Esophagus muscularis mucosa (tissue), 4 donors: ENCODE measurements at regions not wholly inside any gene's neighbourhood (a gene's known extent, or its start where the extent isn't known, plus 50 kb on each side); places are given as distances from the start of the nearest gene placed in this dataset.

Experiments
- DNase-seq: peaks from one replicate; pipeline ENCODE4 v3.0.0-alpha.2; 2017; ENCODE audit errors: extremely low spot score
- H3K27ac ChIP-seq, 4 donors: fragments of 200-600 bp; sonication (generic); replicated peaks in 1 of 4; 1 replicate in 3 of 4; 2 replicates in 1 of 4; pipeline ENCODE4 v1.5.1; 2016 to 2019; ENCODE audit warnings: mild to moderate bottlenecking in 1 of 4
- H3K27me3 ChIP-seq, 4 donors: fragments of 200-600 bp; sonication (generic); one replicate each; pipeline versions ENCODE4 v1.5.1 to v1.6.0; 2016 to 2019
- H3K36me3 ChIP-seq, 4 donors: fragments of 200-600 bp; sonication (generic); one replicate each; pipeline ENCODE4 v1.5.1; 2016 to 2019
- H3K4me1 ChIP-seq, 4 donors: fragments of 200-600 bp; sonication (generic); one replicate each; pipeline ENCODE4 v1.5.1; 2016 to 2019
- H3K4me3 ChIP-seq, 4 donors: fragments of 200-600 bp; sonication (generic); 1 replicate in 2 of 4; 2 replicates in 2 of 4; pipeline ENCODE4 v1.5.1; 2016 to 2019; ENCODE audit warnings: mild to moderate bottlenecking in 4 of 4, moderate library complexity in 1 of 4
- H3K9me3 ChIP-seq, 4 donors: fragments of 200-600 bp; sonication (generic); 1 replicate in 3 of 4; 2 replicates in 1 of 4; pipeline ENCODE4 v1.5.1; 2016 to 2019
- EP300 ChIP-seq: sonication (generic); formaldehyde crosslinking; IDR thresholded peaks from one replicate; pipeline ENCODE4 v1.6.1; 2017; ENCODE audit warnings: antibody characterized with exemption
- POLR2A ChIP-seq: fragments of 450-650 bp; IDR thresholded peaks from one replicate; pipeline ENCODE4 v1.6.1; 2017; ENCODE audit warnings: antibody characterized with exemption, moderate library complexity, mild to moderate bottlenecking, low read depth
- POLR2AphosphoS5 ChIP-seq, 2 donors: sonication (generic); formaldehyde crosslinking; IDR thresholded peaks; one replicate each; pipeline ENCODE4 v1.6.1; 2017; ENCODE audit warnings: antibody characterized with exemption in 2 of 2
- WGBS: methylation state at CpG from one replicate; pipeline ENCODE4 v1.1.5; 2018; 5-methylcytosine and 5-hydroxymethylcytosine counted together
- intact Hi-C: fragments of 100-400 bp; cut with DNase I; formaldehyde crosslinking; loops from one replicate; pipeline ENCODE4 v1.15.1; 2023
- TF ChIP-seq, protein P1 (sequence below), 3 experiments: fragments of 200-600 bp in 2 of 3; fragments of 450-650 bp in 1 of 3; sonication (generic) in 2 of 3; IDR thresholded peaks; one replicate each; pipeline ENCODE4 v1.5.1; 2017 to 2019; ENCODE audit warnings: antibody characterized with exemption in 3 of 3, mild to moderate bottlenecking in 2 of 3, moderate library complexity in 1 of 3

DNA sequence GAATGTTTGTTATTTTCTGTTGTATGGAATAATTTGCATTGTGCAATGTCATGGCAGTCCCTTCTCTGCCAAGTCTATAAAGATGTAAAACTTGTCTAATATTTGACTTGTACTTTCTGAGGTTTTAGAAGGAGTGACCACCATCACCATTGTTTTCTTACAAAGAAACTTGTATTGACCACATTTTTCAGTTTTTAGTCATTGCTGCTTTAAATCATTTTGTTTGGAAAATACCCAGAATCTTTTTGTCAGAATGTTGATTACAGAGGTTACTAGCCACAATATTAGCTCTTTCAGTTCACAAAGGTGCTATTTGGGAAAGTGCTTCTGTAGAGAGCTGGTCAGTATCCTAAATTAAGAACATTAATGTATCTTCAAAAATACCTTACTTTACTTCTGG, 532.4 kb upstream of the GBE1 start:
- Histone ChIP-seq H3K36me3 (no peaks in the 10 kb centered on the region), H3K4me1 (no peaks in the 10 kb centered on the region), H3K27me3 (no peaks in the 10 kb centered on the region), H3K27ac (no peak overlapping the region), H3K4me3 (no peak overlapping the region), H3K9me3 (no peaks in the 10 kb centered on the region)
- no peak for DNase-seq
- intact Hi-C loops = no loop called here
- no peak for TF ChIP-seq POLR2AphosphoS5 (IDR thresholded peaks at IDR 0.05)
- no peak for TF ChIP-seq EP300
- TF ChIP-seq POLR2A = no peak
- TF ChIP-seq, protein P1, sequence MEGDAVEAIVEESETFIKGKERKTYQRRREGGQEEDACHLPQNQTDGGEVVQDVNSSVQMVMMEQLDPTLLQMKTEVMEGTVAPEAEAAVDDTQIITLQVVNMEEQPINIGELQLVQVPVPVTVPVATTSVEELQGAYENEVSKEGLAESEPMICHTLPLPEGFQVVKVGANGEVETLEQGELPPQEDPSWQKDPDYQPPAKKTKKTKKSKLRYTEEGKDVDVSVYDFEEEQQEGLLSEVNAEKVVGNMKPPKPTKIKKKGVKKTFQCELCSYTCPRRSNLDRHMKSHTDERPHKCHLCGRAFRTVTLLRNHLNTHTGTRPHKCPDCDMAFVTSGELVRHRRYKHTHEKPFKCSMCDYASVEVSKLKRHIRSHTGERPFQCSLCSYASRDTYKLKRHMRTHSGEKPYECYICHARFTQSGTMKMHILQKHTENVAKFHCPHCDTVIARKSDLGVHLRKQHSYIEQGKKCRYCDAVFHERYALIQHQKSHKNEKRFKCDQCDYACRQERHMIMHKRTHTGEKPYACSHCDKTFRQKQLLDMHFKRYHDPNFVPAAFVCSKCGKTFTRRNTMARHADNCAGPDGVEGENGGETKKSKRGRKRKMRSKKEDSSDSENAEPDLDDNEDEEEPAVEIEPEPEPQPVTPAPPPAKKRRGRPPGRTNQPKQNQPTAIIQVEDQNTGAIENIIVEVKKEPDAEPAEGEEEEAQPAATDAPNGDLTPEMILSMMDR (IDR thresholded peaks at IDR 0.05) = no peak

DNA sequence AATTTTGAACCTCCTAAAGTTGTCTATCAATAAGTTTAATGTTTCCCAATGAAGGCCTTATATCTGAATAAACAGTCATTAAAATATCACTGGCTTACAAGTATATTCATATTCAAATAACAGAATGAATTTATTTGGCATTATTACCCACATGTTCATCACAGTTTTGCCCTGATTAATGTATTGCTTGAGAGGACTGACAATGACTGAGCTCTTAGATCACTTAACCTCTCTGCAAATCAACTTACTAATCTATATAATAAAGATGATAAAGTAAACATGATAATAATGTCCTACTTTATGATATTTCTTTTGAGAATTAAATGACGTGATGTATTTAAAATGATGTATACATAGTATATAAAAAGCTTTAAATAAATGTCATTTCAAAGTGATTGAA, 532.0 kb upstream of the GBE1 start:
- Histone ChIP-seq H3K36me3 (no peaks in the 10 kb centered on the region), H3K4me3 (no peak overlapping the region), H3K4me1 (no peaks in the 10 kb centered on the region), H3K9me3 (no peaks in the 10 kb centered on the region), H3K27ac (no peak overlapping the region), H3K27me3 (no peaks in the 10 kb centered on the region)
- DNase-seq = no peak
- TF ChIP-seq EP300 = no peak
- no peak for TF ChIP-seq POLR2A
- TF ChIP-seq, protein P1 (IDR thresholded peaks at IDR 0.05) = no peak
- TF ChIP-seq POLR2AphosphoS5 (IDR thresholded peaks at IDR 0.05) = no peak
- intact Hi-C loops = no loop called here
- WGBS = 60% methylated on average over 1 of the region's 1 CpG

DNA sequence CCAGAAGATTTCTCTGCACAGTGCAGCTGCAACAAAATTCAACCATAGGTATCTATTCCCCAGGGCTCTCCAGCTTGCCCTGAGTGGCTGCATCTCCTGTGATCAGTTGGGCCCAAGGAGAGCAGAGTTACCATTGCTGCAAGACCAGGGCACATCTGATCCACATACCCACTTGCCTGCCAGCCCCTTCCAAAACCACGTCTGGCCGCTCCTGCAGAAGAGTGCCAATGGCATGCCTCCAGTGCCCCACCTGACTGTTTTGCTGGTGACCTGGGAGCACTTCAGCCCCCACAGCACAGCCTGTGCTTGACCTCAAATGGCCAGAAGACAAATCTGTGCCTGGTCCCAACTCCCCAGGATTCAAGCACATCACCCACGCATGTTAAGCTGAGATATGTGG, 526.1 kb upstream of the GBE1 start:
- Histone ChIP-seq H3K27me3 (no peaks in the 10 kb centered on the region), H3K36me3 (no peaks in the 10 kb centered on the region), H3K27ac (no peak overlapping the region), H3K9me3 (peaks cover 0 to 3% (median 0%) of the 10 kb centered on the region in 4 donors), H3K4me1 (no peaks in the 10 kb centered on the region), H3K4me3 (no peak overlapping the region)
- intact Hi-C loops = no loop called here
- DNase-seq = no peak
- TF ChIP-seq EP300 = no peak
- TF ChIP-seq, protein P1 (IDR thresholded peaks at IDR 0.05) = no peak
- TF ChIP-seq POLR2AphosphoS5 (IDR thresholded peaks at IDR 0.05) = no peak
- TF ChIP-seq POLR2A = no peak
- 96% methylated on average over 3 of the region's 3 CpGs for WGBS

DNA sequence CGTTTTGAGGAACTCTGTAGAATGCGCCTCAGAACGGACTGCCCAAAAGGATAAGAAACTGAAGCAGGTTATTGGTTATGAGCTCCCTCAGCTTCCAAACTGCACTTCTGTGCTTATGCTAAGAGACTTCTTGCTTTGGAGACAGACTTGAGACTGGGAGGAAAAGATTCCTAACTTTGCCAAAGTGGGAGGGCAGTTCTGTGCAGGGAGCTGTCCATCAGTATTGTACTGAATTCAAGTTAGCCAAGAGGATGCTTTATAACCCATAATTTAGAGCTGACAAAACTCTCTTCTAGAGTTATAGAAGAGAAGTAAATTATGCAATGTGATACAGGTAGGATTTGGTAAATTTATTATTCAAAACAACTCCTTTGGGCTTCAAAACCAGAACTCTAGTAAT, 519.8 kb upstream of the GBE1 start:
- Histone ChIP-seq H3K27me3 (no peaks in the 10 kb centered on the region), H3K36me3 (no peaks in the 10 kb centered on the region), H3K4me3 (no peak overlapping the region), H3K27ac (no peak overlapping the region), H3K4me1 (no peaks in the 10 kb centered on the region), H3K9me3 (no peaks in the 10 kb centered on the region)
- intact Hi-C loops = no loop called here
- 66% methylated on average over 3 of the region's 3 CpGs for WGBS
- no peak for DNase-seq
- TF ChIP-seq EP300 (no peak), POLR2AphosphoS5 (IDR thresholded peaks at IDR 0.05) (no peak), POLR2A (no peak)
- TF ChIP-seq, protein P1 (IDR thresholded peaks at IDR 0.05) = no peak

DNA sequence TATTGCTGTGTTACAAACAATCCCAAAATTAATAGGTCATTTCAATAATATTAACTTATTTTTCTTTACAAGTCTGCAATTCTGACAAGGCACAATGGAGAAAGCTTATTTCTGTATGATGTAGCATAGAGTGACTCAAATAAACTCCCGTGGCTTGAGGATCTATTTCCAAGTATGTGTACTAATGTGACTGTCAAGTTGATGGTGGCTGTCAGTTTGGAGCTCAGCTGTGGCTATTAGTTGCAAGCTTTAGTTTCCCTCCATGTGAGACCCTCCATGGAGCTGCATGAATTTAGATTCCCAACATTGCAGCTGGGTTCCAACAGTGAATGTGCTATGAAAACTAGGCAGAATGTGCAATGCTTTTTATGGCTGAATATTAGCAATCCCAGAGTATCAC, 515.5 kb upstream of the GBE1 start:
- no peak overlapping the region for H3K4me3 ChIP-seq
- no peaks in the 10 kb centered on the region for H3K9me3 ChIP-seq
- intact Hi-C loops = no loop called here
- H3K27me3 ChIP-seq = no peaks in the 10 kb centered on the region
- H3K4me1 ChIP-seq = no peaks in the 10 kb centered on the region
- DNase-seq = no peak
- no peak overlapping the region for H3K27ac ChIP-seq
- no peak for TF ChIP-seq POLR2A
- TF ChIP-seq, protein P1 (IDR thresholded peaks at IDR 0.05) = no peak
- no peaks in the 10 kb centered on the region for H3K36me3 ChIP-seq
- WGBS = 50% methylated on average over 1 of the region's 1 CpG
